HUDEP-2 (cell line): ENCODE measurements at regions not wholly inside any gene's neighbourhood (a gene's known extent, or its start where the extent isn't known, plus 50 kb on each side); places are given as distances from the start of the nearest gene placed in this dataset.

ENCODE experiments used
- DNase-seq, 76 experiments: peaks; one replicate each; lab custom pipeline; 2025; ENCODE audit not compliant: unreplicated experiment in 76 of 76; lab: John Stamatoyannopoulos, UW

GRCh38 chr2:106941372-106941993, 55.5 kb upstream of the ST6GAL2 start:
- no peak for DNase-seq

- DNase-seq = no peak
These were observed 57.7 kb upstream of the ST6GAL2 start for GRCh38 chr2:106943468-106944200.

GRCh38 chr2:106944215-106944614, 58.2 kb upstream of the ST6GAL2 start:
- DNase-seq = no peak

- DNase-seq = no peak
These were observed 62.6 kb upstream of the ST6GAL2 start for GRCh38 chr2:106948540-106948939.

- DNase-seq = no peak
These were observed 67.3 kb upstream of the ST6GAL2 start for GRCh38 chr2:106953236-106953635.

GRCh38 chr2:106953779-106954178, 67.8 kb upstream of the ST6GAL2 start:
- no peak for DNase-seq

- no peak for DNase-seq
These were observed 68.3 kb upstream of the ST6GAL2 start for GRCh38 chr2:106954304-106954703.

GRCh38 chr2:106956416-106956815, 70.4 kb upstream of the ST6GAL2 start:
- no peak for DNase-seq

GRCh38 chr2:106956879-106957278, 70.9 kb upstream of the ST6GAL2 start:
- no peak for DNase-seq

GRCh38 chr2:106959975-106960682, 74.2 kb upstream of the ST6GAL2 start:
- DNase-seq = no peak

GRCh38 chr2:106960683-106961161, 74.8 kb upstream of the ST6GAL2 start:
- DNase-seq = no peak

GRCh38 chr2:106961328-106961727, 75.4 kb upstream of the ST6GAL2 start:
- DNase-seq = no peak

GRCh38 chr2:106963156-106963555, 77.2 kb upstream of the ST6GAL2 start:
- no peak for DNase-seq

GRCh38 chr2:106963893-106964292, 77.9 kb upstream of the ST6GAL2 start:
- DNase-seq = no peak

- DNase-seq = no peak
These were observed 79.6 kb upstream of the ST6GAL2 start for GRCh38 chr2:106965611-106966010.

GRCh38 chr2:106969777-106970176, 83.8 kb upstream of the ST6GAL2 start:
- no peak for DNase-seq

GRCh38 chr2:106970471-106971261, 84.7 kb upstream of the ST6GAL2 start:
- no peak for DNase-seq

GRCh38 chr2:106972782-106973181, 86.8 kb upstream of the ST6GAL2 start:
- no peak for DNase-seq

- DNase-seq = no peak
These were observed 88.9 kb upstream of the ST6GAL2 start for GRCh38 chr2:106974891-106975290.

GRCh38 chr2:106975641-106976040, 89.7 kb upstream of the ST6GAL2 start:
- DNase-seq = no peak

GRCh38 chr2:106976548-106976947, 90.6 kb upstream of the ST6GAL2 start:
- DNase-seq = no peak
